HuH-7.5 (cell line): ENCODE measurements at regions not wholly inside any gene's neighbourhood (a gene's known extent, or its start where the extent isn't known, plus 50 kb on each side); places are given as distances from the start of the nearest gene placed in this dataset.
"Not testable (repeated sequence)": the region's sequence is repeated elsewhere in the genome, so short reads cannot be mapped to it uniquely, and the experiment has no call there.

Experiments used
- DNase-seq: peaks from one replicate; pipeline ENCODE4 v3.0.0; 2011; ENCODE audit warnings: low spot score

DNA sequence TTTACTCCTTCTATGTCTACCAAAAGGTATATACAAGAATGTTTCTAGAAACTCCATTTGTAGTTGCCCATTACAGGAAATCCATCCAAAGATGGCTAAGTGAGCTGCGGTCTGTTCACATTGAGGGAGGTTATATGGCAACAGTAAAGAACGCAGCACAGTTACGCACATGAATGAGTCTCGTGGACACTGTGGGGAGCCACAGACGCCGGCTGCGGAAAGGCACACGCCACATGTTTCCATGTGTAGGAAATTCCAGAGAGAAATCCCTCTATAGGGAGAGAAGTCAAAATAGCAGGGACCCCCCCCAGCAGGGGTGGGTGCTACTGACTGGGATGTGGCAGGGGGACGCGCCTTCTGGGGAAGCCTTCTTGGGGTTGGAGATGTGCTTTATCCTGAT is 139.0 kb upstream of the NCOR2 start:
- no peak for DNase-seq

DNA sequence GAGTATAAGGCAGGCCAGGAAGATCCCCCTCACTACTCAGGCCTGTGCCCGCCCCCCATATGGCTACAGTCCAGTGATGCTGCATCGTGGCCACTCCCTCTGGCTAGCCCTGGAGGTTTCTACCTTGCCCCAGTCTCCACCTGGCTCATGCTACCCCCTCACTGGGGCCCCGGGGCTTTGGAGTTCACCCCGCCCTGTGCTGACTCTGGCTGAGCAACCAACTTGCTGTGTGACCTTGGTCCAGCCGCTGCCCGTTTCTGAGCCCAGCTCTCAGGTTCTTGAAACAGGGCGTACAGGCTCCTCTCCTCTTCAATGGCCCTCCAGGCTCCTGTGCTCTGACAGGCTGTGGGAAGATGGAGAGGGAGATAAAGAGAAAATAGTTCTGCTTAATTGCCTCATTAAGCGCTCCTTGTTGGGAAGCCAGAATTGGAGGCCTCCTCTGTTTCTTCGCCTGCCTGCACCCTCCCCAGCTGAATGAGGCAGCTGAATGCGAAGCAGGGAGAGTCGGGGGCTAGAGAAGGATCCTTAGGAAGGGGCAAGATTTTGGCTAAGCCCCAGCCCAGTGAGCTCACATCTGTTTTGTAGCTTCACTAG is 138.2 kb upstream of the NCOR2 start:
- DNase-seq, result no peak

DNA sequence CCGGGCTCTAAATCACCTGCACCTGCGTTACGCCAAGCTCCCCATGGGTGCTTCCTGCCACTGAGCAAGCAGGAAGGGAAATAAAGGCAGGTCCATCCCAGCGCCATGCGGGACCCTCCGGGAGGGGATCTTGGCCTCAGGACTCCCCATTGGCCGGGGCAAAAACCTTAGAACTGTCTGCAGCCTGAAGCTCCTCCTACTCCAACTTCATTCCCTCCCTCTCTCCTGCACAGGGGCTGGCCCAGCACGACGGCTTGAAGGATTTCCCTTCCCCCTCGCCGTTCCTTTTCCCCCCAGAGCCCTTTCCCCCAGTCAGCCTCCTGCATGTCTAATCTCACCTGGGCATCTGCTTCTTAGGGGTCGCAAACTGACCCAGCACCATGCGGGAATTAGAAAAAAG is 137.2 kb upstream of the NCOR2 start:
- no peak for DNase-seq

DNA sequence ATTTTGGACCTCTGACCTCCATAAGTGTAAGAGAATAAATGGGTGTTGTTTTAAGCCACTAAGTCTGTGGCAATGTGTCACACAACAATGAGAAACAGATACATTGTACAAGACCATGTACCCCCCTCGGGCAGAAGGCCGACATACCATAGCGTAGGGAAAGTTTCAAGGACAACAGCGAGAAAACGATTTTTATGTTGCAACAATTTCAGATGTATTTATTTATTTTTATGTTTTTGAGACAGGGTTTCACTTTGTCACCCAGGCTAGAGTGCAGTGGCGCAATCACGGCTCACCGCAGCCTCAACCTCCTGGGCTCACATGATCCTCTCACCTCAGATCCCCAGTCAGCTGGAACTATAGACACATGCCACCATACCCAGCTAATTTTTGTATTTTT is 136.4 kb upstream of the NCOR2 start:
- DNase-seq, result no peak

DNA sequence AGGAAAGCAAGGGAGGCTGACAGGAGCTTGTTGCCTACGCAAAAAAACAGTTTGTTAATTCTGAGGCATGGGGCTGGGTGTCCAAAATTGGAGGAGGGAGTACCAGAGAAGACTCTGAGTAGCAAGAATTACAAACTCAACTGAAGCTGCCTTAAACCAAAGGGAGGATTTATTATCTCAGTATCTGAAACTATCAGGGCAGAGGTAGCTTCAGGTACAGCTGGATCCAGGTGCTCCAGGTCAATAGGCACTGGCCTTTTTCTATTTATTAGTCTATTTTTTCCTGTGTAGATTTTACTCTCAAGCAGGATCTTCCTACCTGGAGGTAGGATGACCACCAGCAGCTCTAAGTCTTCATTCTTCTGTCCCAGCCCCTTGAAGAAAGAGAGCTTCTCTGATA is 135.3 kb upstream of the NCOR2 start:
- DNase-seq, result no peak

DNA sequence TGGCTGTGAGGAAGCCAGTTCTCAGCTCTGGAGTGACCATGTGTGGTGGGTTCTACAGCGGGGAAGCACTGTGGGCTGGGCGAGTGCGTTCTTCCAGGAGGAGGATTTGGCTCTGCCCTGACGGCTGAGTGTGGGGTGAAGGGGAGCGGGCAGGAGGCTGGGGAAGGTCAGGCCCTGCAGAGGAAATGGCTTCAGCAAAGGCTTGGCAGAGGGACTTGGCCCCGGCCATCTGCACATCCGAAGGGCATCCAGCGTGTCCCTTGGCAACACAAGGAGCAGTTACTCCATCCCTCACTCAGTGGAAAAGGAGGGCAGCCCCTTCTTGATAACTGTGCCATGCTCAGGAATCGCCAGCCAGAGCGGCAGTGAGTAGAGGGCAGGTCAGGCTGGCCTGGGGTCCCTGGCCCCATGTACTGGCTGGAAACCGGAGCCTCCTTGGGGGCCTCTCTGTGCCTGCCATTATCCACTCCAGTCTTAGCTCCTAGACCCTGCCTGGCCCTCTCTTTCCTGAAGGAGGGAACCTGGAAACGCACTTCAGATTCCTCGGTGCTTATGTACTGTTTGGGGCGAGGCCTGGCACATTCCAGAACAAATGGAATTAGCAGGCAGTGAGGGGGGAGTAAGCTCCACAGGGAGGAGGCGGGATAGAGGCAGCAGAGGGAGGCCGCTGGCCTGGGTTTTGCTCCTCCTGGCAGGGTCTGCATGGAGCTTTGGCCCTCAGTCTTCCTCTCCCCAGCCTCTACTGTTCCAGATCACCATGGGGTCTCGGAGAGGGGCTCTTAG is 133.6 kb upstream of the NCOR2 start:
- DNase-seq, result no peak

DNA sequence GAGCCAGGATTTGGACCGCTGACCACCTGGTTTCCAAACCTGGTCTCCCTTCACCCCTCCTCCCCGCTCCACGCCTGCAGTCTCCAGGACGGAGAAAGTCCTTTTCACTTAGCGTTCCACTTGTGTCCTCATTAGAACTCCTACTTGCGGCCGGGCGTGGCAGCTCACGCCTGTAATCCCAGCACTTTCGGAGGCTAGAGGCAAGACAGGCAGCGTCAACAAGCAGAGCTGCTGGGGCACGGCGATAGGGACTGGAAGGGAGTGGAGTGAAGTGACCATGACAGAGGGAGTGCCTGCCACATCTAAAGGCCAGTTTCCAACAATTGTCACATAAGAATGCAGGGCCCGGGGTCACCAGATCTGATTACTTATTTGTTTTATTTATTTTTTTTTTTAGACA is 132.5 kb upstream of the NCOR2 start:
- DNase-seq, result no peak

DNA sequence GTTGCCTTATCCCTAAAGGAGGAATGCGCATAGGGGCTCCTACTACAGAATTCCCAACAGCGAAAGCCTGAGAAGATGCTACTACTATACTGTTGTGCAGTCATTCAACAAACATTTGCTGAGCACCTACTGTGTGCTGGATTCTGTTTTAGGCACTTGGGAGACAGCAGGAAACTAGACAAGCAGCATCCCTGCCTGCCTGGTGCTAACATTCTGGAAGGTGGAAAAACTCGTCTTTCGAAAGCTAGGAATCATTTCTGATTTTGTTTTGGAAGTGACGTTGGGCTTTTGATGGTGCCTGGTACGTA is 131.5 kb upstream of the NCOR2 start:
- no peak for DNase-seq

DNA sequence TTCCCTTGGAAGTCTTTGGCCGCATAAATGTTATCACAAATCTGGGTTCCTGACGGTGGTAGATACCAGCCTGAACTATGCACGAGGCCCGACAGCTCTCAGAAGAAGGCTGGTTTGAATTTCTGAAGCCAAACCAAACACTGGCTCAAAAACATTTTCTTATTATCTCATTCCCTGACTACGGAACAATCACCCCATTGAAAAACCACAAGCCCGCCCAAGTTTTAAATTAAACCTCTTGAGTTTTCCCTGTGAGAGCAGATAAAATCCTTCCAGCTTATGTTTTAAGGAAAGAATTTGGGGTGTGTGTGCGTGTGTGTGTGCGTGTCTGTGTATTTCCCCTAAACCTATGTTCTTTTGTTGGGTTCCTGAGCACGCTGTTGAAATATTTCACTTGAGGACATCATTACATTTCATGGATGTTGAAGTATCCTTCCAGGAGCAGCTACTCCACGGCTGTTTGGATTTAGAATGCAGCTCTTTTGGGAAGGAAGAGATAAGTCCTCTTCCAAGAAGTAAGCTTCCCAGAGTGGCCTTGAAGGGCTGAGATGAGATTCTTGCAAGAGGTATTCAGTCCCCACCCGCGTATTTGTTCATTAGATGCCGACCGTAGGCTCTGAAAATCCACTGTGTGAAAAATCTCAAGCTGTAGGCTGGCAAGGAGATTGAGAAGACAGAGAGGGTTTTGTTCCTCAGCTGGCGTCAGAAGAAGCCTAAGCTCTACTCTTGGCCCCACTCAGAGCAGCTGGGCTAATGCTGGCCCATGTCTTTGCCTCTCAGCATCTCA is 131.0 kb upstream of the NCOR2 start:
- DNase-seq, result no peak

DNA sequence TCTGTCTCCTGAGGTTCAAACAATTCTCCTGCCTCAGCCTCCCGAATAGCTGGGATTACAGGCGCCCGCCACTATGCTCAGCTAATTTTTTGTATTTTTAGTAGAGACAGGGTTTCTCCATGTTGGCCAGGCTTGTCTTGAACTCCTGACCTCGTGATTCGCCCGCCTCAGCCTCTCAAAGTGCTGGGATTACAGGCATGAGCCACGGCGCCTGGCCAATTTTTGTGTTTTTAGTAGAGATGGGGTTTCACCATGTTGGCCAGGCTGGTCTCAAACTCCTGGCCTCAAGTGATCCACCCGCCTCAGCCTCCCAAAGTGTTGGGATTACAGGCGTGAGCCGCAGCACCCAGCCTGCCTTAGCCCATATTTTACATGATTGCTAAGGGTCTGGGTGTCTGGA is 130.3 kb upstream of the NCOR2 start:
- not testable (repeated sequence) for DNase-seq

DNA sequence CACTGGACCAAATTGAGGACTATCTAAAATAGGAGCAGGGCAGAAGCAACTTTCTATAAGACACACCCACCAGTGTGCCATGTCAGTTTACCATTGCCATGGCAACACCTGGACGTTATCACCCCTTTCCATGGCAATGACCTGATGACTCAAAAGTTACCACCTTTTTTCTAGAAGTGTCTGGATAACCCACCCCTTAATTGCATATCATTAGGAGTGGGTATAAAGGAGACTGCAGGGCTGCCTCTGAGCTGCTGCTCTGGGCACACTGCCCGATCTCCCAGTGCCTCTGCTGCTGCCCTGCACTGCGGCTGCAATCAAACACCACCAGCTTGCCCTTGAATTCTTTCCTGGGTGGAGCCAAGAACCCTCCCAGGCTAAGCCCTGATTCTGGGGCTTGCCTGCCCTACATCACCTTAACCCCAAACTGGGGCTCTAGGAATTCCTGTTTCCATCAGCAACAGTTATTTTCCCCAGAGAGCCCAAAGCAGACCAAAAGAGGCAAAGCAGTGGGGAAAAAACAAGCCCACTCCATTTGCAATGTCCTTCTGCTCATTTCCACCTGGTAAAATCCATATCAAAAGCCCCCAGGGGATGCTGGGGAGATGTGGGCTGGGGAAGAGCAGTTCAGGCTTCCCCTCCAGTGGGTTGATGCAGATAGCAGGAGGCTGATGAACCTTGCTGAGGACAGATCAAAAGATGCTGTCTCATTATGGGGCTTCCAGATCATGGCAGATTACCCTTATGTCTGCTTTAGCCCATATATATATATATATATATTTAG is 129.5 kb upstream of the NCOR2 start:
- no peak for DNase-seq

DNA sequence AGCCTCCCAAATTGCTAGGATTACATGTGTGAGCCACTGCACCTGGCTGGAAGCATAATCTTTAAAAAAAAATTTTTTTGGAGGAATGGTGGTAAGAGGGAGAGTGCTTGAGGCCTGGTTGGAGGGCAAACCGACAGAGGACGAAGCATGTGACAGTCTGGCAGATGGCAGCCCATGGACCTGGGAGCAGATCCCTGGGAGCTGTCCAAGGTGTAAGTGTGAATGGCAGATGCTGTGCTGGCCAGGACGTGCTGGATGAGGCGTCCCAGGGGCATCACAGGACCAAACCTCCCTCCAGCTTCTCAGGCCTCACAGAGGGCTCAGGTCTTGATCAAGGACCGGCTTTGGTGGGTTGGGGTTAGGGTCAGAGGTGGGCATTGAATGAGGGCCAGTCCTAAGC is 128.4 kb upstream of the NCOR2 start:
- no peak for DNase-seq

DNA sequence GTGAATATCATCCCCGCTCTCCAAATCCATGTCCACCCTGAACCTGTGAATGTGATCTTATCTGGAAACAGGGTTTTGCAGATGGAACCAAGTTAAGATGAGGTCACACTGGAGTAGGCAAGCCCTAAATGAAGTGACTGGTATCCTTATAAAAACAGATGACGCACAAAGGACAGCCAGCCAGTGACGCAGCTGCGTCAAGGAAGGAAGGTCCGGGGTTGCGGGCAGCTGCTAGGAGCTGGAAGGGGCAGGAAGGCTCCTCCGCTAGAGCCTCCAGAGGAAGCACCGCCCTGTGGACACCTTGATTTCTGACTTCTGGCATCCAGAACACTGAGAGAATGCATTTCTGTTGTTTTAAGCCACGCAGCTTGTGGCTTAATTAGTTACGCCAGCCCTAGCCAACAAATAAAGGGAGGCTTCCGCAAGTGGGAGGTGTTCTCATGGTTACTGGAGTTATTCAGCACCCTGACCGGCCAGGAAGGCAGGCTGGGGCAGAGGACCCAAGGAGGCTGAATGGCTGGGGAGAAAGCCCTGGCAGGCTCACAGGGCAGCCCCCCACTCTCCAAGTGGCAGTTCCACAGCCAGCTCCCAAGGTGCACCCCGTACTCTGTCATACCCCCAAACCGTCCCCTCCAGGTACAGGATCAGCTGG is 127.6 kb upstream of the NCOR2 start:
- no peak for DNase-seq

DNA sequence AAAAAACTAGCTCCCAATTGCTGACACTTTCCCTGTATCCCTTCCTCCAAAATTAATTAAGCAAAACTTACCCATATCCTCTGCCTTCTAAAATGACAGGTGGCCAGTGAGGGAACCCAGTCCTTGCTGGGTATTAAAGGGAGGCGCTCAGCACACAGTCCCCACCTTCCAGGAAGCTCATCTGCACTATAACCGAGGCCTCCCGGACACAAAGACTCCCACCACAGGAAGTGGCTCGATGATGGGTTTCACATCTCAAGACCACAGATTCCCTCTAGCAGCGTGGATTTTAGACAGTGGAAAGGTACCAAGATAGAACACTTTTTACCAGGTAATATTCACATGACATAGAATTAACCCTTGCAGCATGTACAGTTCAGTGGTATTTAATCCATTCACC is 126.8 kb upstream of the NCOR2 start:
- no peak for DNase-seq

DNA sequence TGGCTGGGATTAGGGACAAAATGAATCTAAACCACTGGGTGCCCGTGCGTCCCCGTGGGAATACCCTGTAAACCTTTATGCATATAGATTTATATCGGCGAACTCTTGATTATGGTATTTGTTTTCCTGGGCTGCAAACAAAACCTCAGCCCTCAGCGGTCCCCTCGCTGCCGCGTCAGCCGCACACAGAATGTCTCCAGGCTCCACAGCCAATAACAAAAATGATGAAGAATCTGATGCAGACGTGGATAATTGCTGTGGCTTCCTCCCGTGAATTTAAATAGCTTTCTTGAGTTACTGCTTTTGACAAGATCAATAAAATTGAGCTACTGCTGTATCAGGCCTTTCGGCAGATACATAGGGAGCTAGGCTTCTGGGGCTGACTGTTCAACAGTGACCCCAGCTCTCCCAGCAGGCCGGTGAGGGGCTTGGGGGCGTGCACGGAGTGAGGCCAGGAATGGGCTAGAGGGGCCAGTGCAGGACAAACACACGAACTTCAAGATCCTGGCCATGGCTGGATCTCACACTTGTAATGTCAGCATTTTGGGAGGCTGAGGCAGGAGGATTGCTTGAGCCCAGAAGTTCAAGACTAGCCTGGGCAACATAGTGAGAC is 125.8 kb upstream of the NCOR2 start:
- DNase-seq, result no peak

DNA sequence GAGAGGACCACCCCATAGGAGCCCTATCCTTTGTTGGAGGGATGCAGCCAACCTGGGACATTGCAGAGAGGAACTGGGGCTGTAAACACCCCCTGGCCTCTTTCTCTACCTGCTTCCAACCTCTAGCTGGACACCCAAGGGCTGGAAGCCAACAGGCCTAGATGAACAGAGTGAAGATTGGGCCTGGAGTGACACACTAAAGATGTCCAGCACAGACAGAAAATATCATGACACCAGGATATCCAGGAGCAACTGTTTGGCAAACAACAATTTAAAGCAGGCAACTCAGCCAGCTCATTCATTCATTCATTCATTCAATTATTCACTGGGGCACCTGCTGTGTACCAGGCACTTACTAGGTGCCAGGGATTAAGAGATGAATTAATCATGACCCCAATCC is 125.0 kb upstream of the NCOR2 start:
- DNase-seq, result no peak

DNA sequence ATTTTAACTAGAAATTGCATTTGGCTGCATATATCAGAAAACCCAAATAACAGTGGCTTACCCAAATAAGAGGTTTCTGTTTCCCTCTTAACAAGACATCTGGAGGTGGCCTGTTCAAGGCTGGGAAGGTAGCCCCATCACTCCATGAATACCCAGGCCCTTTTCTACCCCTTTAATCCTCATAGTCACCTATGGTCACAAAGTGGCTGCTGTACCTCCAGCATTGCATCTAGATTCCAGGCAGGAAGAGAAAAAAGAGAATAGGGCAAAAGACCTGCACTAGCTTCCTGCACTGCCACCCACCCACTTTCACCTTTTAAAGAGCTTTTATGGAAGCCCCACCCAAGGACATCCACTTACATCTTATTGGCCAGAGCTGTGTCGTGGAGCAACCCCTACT is 124.0 kb upstream of the NCOR2 start:
- no peak for DNase-seq

DNA sequence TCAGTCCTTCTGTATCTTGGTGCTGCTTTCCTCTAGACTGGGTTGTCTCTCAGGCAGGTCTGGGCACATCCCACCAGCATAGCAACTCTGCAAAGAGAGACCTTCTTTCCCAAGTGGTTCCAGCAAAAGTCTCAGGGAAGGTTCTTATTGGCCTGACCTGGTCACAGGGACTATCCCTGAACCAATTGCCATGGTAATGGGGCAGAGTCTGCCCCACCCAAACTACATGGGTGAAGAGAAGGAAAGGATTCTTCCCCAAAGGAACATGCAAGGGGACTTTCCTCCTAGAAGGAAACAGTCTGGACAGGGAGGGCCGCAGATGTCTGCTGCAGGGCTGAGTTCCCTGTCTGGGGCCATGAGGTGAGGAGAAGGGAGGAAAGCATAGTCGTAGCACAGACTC is 122.2 kb upstream of the NCOR2 start:
- DNase-seq, result no peak

DNA sequence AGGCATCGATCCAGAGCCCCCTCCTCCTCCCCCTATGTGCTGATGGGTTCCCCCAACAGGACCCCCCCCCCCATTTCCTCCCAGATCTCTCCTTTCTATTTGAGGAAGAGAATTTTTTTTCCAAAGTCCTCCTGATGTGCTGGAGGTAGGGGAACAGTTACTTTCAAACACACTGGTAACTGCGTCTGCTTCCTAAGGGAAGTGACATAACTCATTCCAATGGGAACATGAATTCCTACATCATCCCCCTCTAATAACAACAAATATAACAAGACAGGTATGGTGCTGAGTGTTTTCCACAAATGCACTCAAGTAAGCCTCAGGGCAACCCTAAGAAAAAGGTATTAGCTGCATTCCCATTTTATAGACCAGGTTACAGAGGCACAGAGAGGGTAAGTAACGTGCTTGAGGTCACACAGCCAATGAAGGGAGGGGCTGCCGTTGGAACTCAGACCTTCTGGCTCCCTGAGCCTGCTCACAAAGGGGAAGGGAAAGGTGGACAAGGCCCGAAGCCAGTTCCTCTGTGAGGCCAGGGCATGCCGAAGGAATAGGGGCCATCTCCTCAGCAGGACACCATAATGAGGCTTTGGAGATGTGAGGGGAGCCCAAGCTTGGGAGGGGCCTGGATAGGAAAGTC is 121.1 kb upstream of the NCOR2 start:
- no peak for DNase-seq

DNA sequence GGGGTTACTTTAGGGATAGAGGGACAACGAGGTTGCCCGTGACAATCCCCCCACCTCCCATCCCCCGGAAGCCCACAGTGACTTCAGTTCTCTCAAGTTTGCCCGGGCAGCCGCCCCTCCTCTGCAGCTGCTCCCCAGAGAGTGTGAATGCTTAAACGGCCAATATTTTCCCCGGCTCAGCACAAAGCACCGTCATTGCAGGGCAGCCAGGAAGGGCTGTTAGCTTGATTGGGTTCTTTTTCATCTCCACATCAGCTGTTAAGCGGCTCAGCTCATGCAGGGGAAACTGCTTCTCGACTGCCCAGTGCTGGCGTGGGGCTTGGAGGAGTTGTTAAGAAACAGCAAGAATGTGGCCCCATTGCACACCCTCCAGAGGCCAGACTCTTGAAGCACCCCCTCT is 120.5 kb upstream of the NCOR2 start:
- DNase-seq, result no peak

DNA sequence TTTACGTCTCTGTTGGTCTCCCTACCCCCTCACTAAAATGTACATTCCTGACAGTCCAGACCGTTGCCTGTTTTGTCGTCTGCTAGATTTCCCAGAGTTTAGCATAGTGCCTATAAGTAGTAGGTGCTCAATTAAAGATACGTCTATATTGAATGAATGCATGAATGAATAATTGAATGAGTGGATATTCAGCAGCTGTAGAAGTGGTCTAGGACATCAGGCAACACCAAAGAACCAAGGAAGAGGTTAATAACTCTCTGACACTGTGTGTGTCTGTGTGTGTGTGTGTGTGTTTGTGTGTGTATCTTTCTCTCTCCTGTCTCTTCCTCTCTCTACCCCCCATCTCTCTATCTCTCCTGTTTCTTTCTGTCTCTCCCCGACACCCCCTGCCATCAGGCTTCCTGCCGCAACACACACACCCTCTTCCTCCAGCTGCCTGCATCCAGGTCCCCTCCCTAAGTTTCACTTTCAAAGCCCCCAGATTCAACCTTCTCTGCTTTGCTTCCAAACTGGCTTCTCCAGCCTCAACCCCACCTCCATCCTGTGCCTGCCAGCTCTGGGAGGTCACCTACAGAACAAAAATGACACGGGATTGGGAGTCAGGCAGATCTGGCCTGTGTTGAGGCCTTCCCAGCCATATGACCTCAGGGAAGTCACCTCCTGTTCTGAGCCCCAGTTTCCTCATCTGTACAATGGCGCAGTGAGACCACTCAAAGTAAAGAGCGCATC is 119.9 kb upstream of the NCOR2 start:
- DNase-seq, result no peak
